BE2C (cell line): ENCODE measurements at regions not wholly inside any gene's neighbourhood (a gene's known extent, or its start where the extent isn't known, plus 50 kb on each side); places are given as distances from the start of the nearest gene placed in this dataset.
A peak's percentile ranks its signal among the peaks of the same experiment; 100 is the strongest.
"Not testable (repeated sequence)": the region's sequence is repeated elsewhere in the genome, so short reads cannot be mapped to it uniquely, and the experiment has no call there.

ENCODE experiments used
- DNase-seq: peaks from one replicate; pipeline ENCODE4 v3.0.0-alpha.2; 2020
- H3K27me3 ChIP-seq: fragments of 250-450 bp; sonication (Bioruptor Pico); 2 replicates; pipeline ENCODE4 v1.5.1; 2020; ENCODE audit warnings: mild to moderate bottlenecking
- H3K36me3 ChIP-seq: fragments of 250-450 bp; sonication (Bioruptor Pico); 2 replicates; pipeline ENCODE4 v1.5.1; 2020; ENCODE audit warnings: mild to moderate bottlenecking
- H3K4me1 ChIP-seq: fragments of 250-450 bp; sonication (Bioruptor Pico); 2 replicates; pipeline ENCODE4 v1.5.1; 2020
- H3K4me3 ChIP-seq: 2 replicates; pipeline ENCODE4 v1.5.1; 2011; ENCODE audit warnings: low read depth, low read length
- H3K9me3 ChIP-seq: fragments of 250-450 bp; sonication (Bioruptor Pico); 2 replicates; pipeline ENCODE4 v1.5.1; 2020
- TF ChIP-seq, protein P1 (sequence below): IDR thresholded peaks from 2 replicates; pipeline ENCODE4 v1.5.1; 2012; ENCODE audit warnings: mild to moderate bottlenecking, low read depth, low read length

DNA sequence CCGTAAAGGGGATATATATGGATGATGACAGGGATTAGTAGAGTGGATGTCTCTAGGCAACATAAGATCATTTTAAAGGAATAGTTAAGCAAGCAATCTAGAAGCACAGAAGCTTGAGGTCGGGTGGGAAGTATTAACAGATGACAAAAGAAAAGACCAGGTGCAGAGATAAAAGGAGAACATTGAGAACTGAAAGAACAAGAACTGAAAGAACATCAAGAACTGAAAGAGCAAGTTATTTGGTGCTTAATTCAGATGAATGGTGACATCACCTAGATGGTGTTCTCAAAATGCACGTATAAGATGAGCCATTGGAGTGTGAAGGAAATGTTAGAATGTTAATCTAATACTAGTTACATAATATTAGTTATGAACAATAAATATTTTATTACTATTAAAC lies 224.0 kb upstream of the PDE3A start:
- Histone ChIP-seq H3K27me3 (no peaks in the 10 kb centered on the region), H3K36me3 (no peaks in the 10 kb centered on the region), H3K9me3 (no peaks in the 10 kb centered on the region), H3K4me3 (no peak overlapping the region), H3K4me1 (peaks cover 16% of the 10 kb centered on the region)
- DNase-seq: no peak
- TF ChIP-seq, protein P1, sequence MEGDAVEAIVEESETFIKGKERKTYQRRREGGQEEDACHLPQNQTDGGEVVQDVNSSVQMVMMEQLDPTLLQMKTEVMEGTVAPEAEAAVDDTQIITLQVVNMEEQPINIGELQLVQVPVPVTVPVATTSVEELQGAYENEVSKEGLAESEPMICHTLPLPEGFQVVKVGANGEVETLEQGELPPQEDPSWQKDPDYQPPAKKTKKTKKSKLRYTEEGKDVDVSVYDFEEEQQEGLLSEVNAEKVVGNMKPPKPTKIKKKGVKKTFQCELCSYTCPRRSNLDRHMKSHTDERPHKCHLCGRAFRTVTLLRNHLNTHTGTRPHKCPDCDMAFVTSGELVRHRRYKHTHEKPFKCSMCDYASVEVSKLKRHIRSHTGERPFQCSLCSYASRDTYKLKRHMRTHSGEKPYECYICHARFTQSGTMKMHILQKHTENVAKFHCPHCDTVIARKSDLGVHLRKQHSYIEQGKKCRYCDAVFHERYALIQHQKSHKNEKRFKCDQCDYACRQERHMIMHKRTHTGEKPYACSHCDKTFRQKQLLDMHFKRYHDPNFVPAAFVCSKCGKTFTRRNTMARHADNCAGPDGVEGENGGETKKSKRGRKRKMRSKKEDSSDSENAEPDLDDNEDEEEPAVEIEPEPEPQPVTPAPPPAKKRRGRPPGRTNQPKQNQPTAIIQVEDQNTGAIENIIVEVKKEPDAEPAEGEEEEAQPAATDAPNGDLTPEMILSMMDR: no peak

DNA sequence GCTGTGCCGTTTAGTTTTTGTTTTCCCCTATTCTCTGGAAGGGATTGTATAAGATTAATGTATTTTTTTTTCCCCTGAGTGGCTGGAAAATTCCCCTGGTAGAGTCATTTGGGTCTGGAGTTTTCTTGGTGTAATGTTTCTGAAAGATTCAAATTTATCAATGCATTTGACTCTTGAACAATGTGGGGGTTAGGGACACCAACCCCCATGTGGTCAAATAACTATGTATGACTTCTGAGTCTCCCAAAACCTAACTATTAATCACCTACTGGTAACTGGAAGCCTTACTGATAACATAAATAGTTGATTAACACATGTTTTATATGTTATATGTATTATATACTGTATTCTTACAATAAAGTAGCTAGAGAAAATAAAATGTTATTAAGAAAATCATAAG lies 220.1 kb upstream of the PDE3A start:
- Histone ChIP-seq H3K36me3 (no peaks in the 10 kb centered on the region), H3K27me3 (no peaks in the 10 kb centered on the region), H3K9me3 (no peaks in the 10 kb centered on the region), H3K4me3 (no peak overlapping the region), H3K4me1 (peaks cover 11% of the 10 kb centered on the region)
- TF ChIP-seq, protein P1: no peak
- DNase-seq: no peak

DNA sequence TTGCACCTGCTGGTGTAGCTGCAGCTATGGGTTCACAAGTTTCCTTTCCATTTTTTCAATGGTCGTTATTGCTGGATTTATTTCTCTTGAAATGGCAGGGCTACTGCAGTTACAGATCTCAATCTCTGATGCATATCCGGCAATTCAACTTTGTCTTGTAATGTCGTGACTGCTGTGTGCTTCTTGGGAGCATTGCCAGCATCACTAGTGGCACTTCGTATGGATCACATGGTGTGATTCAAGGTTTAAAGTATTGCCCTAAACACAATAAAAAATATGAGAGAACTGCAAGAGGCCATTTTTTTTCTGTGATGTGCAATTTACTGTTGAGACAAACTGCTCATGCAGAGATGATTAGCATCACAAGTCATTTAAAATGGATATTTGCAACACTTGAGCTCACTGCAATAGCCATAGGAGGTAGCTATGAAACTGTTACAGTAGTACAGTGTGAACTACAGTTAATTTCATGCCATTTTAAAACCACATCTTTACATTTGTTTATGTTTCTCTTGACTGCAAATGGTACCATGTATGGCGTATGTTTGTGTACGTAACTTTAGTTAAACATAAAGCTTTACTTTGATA lies 217.4 kb upstream of the PDE3A start:
- Histone ChIP-seq H3K9me3 (no peaks in the 10 kb centered on the region), H3K4me3 (no peak overlapping the region), H3K27me3 (no peaks in the 10 kb centered on the region), H3K4me1 (peaks cover 11% of the 10 kb centered on the region), H3K36me3 (no peaks in the 10 kb centered on the region)
- TF ChIP-seq, protein P1: no peak
- DNase-seq: no peak

DNA sequence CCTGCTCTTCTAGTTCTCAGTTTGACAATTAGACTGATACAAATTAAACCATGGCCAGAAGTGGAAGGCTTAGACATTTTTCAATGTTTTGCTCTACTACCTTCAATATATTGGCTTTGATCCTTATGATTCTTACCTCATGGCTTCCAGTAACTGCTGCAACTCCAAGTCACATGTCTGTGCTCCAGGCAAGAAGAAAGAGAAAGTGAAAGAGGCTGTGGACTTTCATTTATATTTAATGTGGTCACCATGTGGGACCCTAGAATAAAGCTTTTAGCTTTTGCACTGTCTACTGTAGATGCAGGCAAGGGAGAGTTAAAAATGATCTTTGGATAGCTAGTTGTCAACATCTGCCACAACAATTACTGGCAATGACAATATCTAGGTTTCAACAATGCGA lies 214.3 kb upstream of the PDE3A start:
- TF ChIP-seq, protein P1: no peak
- Histone ChIP-seq H3K4me1 (peaks cover 6% of the 10 kb centered on the region), H3K36me3 (no peaks in the 10 kb centered on the region), H3K9me3 (no peaks in the 10 kb centered on the region), H3K27me3 (no peaks in the 10 kb centered on the region), H3K4me3 (no peak overlapping the region)
- no peak for DNase-seq

DNA sequence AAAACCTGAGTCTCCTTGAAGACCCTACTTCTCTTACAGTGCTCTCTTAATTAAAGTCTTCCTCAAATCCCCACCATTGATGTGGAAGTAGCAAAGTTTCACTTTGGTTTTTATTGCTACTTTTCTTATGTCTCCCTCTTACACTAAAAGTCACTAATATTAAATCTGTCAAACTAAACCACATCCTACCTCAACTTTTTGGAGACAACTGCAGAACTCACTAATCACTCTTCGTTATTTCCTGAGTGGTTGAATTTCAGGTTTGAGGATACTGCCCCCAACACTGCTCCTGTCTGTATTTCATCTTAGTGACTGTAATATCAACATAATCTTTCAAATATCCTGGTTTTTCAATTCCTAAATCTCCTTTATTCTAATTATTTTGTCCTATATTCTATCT lies 213.0 kb upstream of the PDE3A start:
- Histone ChIP-seq H3K27me3 (no peaks in the 10 kb centered on the region), H3K4me3 (no peak overlapping the region), H3K4me1 (peaks cover 6% of the 10 kb centered on the region), H3K9me3 (no peaks in the 10 kb centered on the region), H3K36me3 (no peaks in the 10 kb centered on the region)
- TF ChIP-seq, protein P1: no peak
- DNase-seq: no peak

DNA sequence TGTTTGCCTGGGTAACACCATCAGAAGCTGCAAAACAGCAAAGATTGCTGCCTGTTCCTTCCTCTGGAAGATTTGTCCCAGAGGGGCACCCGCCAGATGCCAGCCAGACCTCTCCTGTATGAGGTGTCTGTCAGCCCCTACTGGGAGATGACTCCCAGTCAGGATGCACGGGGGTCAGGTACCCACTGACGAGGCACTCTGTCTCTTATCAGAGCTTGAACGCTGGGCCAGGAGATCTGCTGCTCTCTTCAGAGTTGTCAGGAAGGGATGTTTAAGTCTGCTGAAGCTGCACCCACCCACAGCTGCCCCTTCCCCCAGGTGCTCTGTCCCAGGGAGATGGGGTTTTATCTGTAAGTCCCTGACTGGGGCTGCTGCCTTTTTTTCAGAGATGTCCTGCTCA lies 207.4 kb upstream of the PDE3A start:
- not testable (repeated sequence) for H3K4me1 ChIP-seq, H3K27me3 ChIP-seq, H3K9me3 ChIP-seq, H3K36me3 ChIP-seq, H3K4me3 ChIP-seq
- peak; percentile 62 for DNase-seq
